ENCODE measurements at regions not wholly inside any gene's neighbourhood (a gene's known extent, or its start where the extent isn't known, plus 50 kb on each side); places are given as distances from the start of the nearest gene placed in this dataset.
A peak's percentile ranks its signal among the peaks of the same experiment; 100 is the strongest.

DNA sequence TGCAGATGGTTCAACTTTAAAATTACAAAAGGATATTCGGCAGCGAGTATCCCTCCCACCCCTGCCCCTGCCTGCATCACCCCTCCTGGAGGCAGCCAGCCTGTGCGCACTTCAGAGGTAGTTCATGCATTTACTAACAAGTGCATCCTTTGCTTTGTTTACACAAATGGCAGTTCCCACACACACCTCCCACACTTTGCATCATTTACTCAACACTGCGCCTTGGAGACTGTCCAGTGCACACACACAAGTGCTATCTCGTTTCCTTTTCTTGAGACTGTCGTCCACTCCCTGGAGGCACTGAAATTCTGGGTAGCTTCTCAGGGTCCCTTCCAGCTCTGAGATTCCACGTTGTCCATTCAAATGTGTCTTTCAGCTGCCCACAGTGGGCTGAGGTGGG lies 53.1 kb upstream of the VSX1 start:
- DNase-seq (ENCODE audit: low read depth): no peak

DNA sequence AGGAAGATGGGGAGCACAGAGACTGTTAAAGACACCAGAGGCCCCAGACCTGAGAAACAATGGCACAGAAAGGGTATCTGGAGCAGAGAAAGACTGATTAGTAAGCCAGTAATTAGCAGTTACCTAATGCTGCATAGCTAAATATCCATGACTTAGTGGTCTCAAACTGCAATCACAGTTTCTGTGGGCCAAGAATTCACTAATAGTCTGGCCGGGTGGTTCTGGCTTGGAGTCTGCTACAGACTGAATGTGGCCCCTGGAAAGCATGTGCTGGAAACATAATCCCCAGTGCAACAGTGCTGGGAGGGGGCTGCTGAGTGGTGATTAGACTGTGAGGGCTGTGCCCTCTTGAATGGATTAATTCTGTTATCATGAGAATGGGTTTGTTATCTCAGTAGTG lies 54.1 kb upstream of the VSX1 start:
- DNase-seq (ENCODE audit: low read depth): no peak

DNA sequence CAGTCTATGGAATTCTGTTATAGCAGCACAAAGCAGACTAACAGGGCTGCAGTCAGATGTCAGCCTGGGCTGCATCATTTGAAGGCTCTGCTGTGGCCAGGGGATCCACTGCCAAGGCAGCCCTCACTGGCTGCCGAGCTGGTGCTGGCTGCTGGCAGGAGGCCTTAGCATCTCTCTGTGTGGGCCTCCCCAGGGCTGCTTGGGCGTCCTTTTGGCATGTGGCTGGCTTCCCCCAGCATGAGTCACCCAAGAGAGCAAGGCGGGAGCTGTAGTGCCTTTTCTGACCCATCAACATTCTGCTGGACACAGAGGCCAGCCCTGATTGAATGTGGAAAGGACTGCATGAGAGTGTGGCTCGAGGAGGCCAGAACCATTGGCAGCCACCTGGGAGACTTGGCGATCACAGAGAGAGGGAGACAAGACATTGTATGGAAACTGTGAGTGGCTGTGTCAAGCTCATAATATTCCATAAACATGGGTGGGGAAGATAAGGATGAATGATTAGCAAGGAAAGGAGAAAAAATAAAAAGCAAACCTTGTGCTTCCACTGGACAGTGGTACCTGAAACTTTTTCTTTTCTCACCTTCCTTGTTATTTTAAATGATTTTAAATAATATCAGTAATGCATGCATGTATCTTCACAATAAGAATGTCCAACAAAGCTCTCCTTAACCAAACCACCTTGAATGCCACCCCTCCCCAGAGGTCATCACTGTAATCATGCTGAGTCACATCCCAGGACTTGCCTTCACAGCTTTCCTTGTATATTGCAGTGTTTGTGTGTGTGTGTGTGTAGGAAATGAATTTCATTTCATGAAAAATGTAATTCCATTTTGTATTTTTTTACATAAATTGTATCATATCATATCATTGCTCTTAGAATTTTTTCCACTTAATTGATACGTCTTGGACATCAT lies 55.0 kb upstream of the VSX1 start:
- DNase-seq (ENCODE audit: low read depth): peak; percentile 82

DNA sequence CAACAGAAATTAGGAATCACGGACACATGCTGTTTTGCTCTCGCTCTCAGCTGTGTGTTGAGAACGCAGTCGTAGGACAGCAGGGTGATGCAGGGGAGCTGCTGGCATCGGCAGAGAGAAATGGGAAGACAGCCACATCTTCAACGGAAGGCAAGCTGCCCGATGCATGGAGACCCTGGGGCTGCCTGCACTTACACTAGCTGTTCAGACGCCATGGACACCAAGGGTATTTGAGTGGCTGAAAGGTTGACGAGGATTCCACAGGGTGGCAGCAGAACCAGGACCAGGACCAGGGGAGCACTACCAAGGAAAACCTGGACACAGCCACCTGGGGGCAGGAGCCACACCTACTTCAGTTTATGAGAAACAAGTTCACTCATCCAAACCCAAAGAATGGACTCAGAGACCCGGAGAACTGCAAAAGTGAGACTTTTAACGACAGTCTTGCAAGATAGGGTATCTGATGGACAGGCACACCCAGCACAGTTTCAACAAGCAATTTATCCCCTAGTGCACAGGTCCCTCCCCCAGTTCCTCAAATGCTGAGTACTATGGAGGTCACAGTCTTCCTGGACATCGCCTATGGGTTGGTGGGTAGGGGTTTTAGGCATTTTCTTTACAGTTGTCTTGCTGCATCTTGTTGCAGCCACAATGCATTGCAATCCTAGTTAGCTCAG lies 56.3 kb upstream of the ENTPD6 start:
- no peak for DNase-seq (ENCODE audit: low read depth)

DNA sequence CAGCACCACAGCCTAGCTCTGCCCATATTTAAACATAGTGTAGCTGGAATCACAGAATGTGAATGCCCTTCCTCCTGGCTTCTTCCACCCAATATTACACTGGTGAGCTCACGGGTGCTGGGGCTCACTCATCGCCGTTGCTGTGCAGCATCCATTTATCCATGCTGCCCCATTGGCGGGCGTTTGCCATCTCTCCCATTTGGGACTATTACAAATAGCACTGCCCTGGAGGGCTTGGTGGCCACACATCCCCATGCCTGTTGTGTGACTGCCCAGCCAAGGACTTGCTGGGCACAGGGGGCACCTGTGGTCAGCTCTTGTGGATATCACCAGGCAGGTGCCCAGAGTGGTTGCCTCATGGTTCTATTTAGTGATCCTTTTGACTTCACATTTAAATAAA lies 54.5 kb upstream of the ENTPD6 start:
- DNase-seq (ENCODE audit: low read depth): no peak

DNA sequence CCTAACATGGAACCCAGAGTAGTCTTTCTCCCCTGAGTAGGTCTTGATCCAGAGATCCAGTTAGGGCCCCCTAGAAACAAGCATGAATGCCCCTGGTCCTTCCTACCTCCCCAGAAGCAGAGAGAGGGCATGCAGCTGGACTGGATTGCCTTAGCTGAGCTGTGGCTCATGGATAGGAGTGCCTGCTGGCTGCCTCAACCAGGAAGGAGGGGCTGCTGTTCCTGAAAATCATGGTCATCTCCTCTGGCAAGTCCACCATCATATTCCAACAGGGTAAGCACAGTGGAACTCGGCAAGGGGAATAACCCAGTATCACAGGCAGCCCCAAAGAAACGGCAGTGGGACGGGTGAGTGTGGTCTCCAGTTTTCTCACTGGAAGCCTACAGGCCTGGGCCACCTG lies 53.1 kb upstream of the ENTPD6 start:
- DNase-seq (ENCODE audit: low read depth): no peak

DNA sequence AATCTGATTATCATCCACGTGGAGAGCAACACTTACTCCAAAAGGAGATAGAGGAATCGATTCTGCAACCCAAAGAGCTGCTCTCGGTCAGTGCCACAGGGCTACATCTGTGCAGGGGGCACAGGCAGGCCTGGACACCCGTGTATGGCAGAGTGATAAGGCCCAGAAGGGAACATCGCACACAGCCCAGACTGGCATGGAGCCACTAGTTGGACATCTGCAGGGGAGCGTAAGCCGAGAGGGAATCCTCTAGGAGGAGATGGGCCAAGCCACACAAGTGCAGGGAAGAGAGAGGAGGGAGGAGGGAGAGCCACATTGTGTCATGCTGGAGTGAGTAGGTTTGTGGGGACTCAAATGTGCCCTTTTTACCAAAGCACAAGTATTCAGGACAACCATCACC lies 50.4 kb upstream of the ENTPD6 start:
- no peak for DNase-seq (ENCODE audit: low read depth)

All from GM04503 (cell line).